ENCODE measurements at regions not wholly inside any gene's neighbourhood (a gene's known extent, or its start where the extent isn't known, plus 50 kb on each side); places are given as distances from the start of the nearest gene placed in this dataset.

GRCh38 chr12:107955966-107956643, 173.0 kb upstream of the WSCD2 start:
- TF ChIP-seq, protein P1, sequence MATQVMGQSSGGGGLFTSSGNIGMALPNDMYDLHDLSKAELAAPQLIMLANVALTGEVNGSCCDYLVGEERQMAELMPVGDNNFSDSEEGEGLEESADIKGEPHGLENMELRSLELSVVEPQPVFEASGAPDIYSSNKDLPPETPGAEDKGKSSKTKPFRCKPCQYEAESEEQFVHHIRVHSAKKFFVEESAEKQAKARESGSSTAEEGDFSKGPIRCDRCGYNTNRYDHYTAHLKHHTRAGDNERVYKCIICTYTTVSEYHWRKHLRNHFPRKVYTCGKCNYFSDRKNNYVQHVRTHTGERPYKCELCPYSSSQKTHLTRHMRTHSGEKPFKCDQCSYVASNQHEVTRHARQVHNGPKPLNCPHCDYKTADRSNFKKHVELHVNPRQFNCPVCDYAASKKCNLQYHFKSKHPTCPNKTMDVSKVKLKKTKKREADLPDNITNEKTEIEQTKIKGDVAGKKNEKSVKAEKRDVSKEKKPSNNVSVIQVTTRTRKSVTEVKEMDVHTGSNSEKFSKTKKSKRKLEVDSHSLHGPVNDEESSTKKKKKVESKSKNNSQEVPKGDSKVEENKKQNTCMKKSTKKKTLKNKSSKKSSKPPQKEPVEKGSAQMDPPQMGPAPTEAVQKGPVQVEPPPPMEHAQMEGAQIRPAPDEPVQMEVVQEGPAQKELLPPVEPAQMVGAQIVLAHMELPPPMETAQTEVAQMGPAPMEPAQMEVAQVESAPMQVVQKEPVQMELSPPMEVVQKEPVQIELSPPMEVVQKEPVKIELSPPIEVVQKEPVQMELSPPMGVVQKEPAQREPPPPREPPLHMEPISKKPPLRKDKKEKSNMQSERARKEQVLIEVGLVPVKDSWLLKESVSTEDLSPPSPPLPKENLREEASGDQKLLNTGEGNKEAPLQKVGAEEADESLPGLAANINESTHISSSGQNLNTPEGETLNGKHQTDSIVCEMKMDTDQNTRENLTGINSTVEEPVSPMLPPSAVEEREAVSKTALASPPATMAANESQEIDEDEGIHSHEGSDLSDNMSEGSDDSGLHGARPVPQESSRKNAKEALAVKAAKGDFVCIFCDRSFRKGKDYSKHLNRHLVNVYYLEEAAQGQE (IDR thresholded peaks at IDR 0.05): peak; percentile 72; the same call in 1 of the 2 replicates
- TF ChIP-seq EP300 (IDR thresholded peaks at IDR 0.05) (no peak), FOSB (CRISPR knock-in tag; IDR thresholded peaks at IDR 0.05) (no peak), NFE2L2 (conservative IDR thresholded peaks at IDR 0.05; ENCODE audit: low read length) (no peak), NR3C1 (IDR thresholded peaks at IDR 0.05) (no peak)
- TF ChIP-seq, protein P2, sequence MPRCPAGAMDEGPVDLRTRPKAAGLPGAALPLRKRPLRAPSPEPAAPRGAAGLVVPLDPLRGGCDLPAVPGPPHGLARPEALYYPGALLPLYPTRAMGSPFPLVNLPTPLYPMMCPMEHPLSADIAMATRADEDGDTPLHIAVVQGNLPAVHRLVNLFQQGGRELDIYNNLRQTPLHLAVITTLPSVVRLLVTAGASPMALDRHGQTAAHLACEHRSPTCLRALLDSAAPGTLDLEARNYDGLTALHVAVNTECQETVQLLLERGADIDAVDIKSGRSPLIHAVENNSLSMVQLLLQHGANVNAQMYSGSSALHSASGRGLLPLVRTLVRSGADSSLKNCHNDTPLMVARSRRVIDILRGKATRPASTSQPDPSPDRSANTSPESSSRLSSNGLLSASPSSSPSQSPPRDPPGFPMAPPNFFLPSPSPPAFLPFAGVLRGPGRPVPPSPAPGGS (IDR thresholded peaks at IDR 0.05): no peak
- DNase-seq (ENCODE audit: low read depth in 1 of 2, low spot score in 1 of 2) (no peak), ATAC-seq (peak in 1 of 2 experiments; percentile 51; a peak in 2 of 6 replicates), FAIRE-seq (no peak)
- H3K27ac ChIP-seq: no peak overlapping the region
- no peak overlapping the region for H3K4me2 ChIP-seq
- CTCF ChIA-PET: no interaction called here
- H3K9me3 ChIP-seq: no peaks in the 10 kb centered on the region
- 0% methylated on average over 6 of the region's 6 CpGs for WGBS (ENCODE audit: missing lambda C conversion rate)
- H3K4me3 ChIP-seq: no peak overlapping the region
- H3K4me1 ChIP-seq: no peaks in the 10 kb centered on the region
- POLR2A ChIA-PET: no interaction called here

GRCh38 chr12:107957459-107957858, 171.6 kb upstream of the WSCD2 start:
- ATAC-seq (no peak), FAIRE-seq (no peak), DNase-seq (ENCODE audit: low read depth in 1 of 2, low spot score in 1 of 2) (no peak)
- H3K9me3 ChIP-seq: no peaks in the 10 kb centered on the region
- TF ChIP-seq ZC3H11A (IDR thresholded peaks at IDR 0.05) (no peak), MAZ (IDR thresholded peaks at IDR 0.05; ENCODE audit: borderline replicate concordance, low read depth, low read length) (no peak), TFCP2L1 (CRISPR knock-in tag; IDR thresholded peaks at IDR 0.05) (no peak), JUN (IDR thresholded peaks at IDR 0.05) (no peak), ESRRA (IDR thresholded peaks at IDR 0.05; ENCODE audit: borderline replicate concordance, low read length) (no peak), ZFP36 (IDR thresholded peaks at IDR 0.05; ENCODE audit: borderline replicate concordance, partially characterized antibody) (no peak), GATA3 (IDR thresholded peaks at IDR 0.05; ENCODE audit: borderline replicate concordance) (no peak), SREBF2 (IDR thresholded peaks at IDR 0.05) (no peak), RCOR1 (IDR thresholded peaks at IDR 0.05; ENCODE audit: low read depth, low read length) (no peak), CHD2 (IDR thresholded peaks at IDR 0.05; ENCODE audit: low read length, partially characterized antibody) (no peak), POLR2AphosphoS2 (conservative IDR thresholded peaks at IDR 0.05; ENCODE audit: low read length) (no peak), FOXS1 (CRISPR knock-in tag; IDR thresholded peaks at IDR 0.05) (no peak), KDM5A (IDR thresholded peaks at IDR 0.05) (no peak), EHMT2 (IDR thresholded peaks at IDR 0.05; ENCODE audit: low read depth) (no peak), PHF8 (IDR thresholded peaks at IDR 0.05; ENCODE audit: borderline replicate concordance, low read depth) (no peak), ZSCAN20 (CRISPR knock-in tag; IDR thresholded peaks at IDR 0.05) (no peak), NFE2L2 (conservative IDR thresholded peaks at IDR 0.05; ENCODE audit: low read length) (no peak)
- TF ChIP-seq, protein P3, sequence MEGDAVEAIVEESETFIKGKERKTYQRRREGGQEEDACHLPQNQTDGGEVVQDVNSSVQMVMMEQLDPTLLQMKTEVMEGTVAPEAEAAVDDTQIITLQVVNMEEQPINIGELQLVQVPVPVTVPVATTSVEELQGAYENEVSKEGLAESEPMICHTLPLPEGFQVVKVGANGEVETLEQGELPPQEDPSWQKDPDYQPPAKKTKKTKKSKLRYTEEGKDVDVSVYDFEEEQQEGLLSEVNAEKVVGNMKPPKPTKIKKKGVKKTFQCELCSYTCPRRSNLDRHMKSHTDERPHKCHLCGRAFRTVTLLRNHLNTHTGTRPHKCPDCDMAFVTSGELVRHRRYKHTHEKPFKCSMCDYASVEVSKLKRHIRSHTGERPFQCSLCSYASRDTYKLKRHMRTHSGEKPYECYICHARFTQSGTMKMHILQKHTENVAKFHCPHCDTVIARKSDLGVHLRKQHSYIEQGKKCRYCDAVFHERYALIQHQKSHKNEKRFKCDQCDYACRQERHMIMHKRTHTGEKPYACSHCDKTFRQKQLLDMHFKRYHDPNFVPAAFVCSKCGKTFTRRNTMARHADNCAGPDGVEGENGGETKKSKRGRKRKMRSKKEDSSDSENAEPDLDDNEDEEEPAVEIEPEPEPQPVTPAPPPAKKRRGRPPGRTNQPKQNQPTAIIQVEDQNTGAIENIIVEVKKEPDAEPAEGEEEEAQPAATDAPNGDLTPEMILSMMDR (IDR thresholded peaks at IDR 0.05): no peak
- TF ChIP-seq, protein P4, sequence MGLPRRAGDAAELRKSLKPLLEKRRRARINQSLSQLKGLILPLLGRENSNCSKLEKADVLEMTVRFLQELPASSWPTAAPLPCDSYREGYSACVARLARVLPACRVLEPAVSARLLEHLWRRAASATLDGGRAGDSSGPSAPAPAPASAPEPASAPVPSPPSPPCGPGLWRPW (IDR thresholded peaks at IDR 0.05): no peak
- TF ChIP-seq, protein P5, sequence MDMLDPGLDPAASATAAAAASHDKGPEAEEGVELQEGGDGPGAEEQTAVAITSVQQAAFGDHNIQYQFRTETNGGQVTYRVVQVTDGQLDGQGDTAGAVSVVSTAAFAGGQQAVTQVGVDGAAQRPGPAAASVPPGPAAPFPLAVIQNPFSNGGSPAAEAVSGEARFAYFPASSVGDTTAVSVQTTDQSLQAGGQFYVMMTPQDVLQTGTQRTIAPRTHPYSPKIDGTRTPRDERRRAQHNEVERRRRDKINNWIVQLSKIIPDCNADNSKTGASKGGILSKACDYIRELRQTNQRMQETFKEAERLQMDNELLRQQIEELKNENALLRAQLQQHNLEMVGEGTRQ (IDR thresholded peaks at IDR 0.05): no peak
- no peak overlapping the region for H3K4me3 ChIP-seq
- no peak overlapping the region for H3K4me2 ChIP-seq
- no peaks in the 10 kb centered on the region for H3K4me1 ChIP-seq
- no peak overlapping the region for H3K27ac ChIP-seq
- POLR2A ChIA-PET: no interaction called here
- CTCF ChIA-PET: no interaction called here

Data from A549 (cell line).